Panc1 (cell line): ENCODE measurements at regions not wholly inside any gene's neighbourhood (a gene's known extent, or its start where the extent isn't known, plus 50 kb on each side); places are given as distances from the start of the nearest gene placed in this dataset.

Experiments used
- POLR2AphosphoS5 ChIP-seq: IDR thresholded peaks from 2 replicates; pipeline ENCODE4 v1.6.1; 2012; ENCODE audit warnings: mild to moderate bottlenecking, low read depth, low read length, moderate library complexity
- TCF7L2 ChIP-seq: IDR thresholded peaks from 2 replicates; pipeline ENCODE4 v1.6.1; 2011; ENCODE audit warnings: mild to moderate bottlenecking, low read depth, low read length, inconsistent platforms
- TF ChIP-seq, protein P1 (sequence below): fragments of 450-650 bp; IDR thresholded peaks from 2 replicates; pipeline ENCODE4 v1.5.1; 2017; ENCODE audit warnings: mild to moderate bottlenecking
- TF ChIP-seq, protein P2 (sequence below), 2 experiments: IDR thresholded peaks; 2 replicates each; pipeline ENCODE4 v1.6.1; 2011 to 2012; ENCODE audit warnings: low read depth in 2 of 2, control low read depth in 1 of 2, low read length in 1 of 2, mild to moderate bottlenecking in 1 of 2, moderate library complexity in 1 of 2; ENCODE audit not compliant: insufficient read depth in 1 of 2

DNA sequence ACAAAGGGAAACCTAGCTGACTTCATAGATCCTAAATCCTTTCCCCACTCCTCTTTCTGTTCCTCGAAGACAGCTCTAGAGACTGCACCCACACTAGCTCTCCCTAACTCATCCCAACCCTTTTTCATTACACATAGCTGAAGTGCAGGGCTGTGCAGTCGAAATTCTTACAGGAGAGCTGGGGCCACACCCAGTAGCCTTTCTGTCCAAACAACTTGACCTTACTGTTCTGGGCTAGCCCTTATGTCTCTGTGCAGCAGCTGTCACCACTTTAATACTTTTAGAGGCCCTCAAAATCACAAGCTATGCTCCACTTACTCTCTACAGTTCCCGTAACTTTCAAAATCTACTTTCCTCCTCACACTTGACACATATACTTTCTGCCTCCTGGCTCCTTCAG, 666.1 kb upstream of the PKDCC start:
- TF ChIP-seq, protein P1, sequence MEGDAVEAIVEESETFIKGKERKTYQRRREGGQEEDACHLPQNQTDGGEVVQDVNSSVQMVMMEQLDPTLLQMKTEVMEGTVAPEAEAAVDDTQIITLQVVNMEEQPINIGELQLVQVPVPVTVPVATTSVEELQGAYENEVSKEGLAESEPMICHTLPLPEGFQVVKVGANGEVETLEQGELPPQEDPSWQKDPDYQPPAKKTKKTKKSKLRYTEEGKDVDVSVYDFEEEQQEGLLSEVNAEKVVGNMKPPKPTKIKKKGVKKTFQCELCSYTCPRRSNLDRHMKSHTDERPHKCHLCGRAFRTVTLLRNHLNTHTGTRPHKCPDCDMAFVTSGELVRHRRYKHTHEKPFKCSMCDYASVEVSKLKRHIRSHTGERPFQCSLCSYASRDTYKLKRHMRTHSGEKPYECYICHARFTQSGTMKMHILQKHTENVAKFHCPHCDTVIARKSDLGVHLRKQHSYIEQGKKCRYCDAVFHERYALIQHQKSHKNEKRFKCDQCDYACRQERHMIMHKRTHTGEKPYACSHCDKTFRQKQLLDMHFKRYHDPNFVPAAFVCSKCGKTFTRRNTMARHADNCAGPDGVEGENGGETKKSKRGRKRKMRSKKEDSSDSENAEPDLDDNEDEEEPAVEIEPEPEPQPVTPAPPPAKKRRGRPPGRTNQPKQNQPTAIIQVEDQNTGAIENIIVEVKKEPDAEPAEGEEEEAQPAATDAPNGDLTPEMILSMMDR = no peak
- TF ChIP-seq, protein P2, sequence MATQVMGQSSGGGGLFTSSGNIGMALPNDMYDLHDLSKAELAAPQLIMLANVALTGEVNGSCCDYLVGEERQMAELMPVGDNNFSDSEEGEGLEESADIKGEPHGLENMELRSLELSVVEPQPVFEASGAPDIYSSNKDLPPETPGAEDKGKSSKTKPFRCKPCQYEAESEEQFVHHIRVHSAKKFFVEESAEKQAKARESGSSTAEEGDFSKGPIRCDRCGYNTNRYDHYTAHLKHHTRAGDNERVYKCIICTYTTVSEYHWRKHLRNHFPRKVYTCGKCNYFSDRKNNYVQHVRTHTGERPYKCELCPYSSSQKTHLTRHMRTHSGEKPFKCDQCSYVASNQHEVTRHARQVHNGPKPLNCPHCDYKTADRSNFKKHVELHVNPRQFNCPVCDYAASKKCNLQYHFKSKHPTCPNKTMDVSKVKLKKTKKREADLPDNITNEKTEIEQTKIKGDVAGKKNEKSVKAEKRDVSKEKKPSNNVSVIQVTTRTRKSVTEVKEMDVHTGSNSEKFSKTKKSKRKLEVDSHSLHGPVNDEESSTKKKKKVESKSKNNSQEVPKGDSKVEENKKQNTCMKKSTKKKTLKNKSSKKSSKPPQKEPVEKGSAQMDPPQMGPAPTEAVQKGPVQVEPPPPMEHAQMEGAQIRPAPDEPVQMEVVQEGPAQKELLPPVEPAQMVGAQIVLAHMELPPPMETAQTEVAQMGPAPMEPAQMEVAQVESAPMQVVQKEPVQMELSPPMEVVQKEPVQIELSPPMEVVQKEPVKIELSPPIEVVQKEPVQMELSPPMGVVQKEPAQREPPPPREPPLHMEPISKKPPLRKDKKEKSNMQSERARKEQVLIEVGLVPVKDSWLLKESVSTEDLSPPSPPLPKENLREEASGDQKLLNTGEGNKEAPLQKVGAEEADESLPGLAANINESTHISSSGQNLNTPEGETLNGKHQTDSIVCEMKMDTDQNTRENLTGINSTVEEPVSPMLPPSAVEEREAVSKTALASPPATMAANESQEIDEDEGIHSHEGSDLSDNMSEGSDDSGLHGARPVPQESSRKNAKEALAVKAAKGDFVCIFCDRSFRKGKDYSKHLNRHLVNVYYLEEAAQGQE (IDR thresholded peaks at IDR 0.05; ENCODE audit: insufficient read depth in 1 of 2, low read depth in 2 of 2, low read length in 1 of 2) = no peak
- TF ChIP-seq POLR2AphosphoS5 = no peak
- TF ChIP-seq TCF7L2 = no peak
